ENCODE measurements at regions not wholly inside any gene's neighbourhood (a gene's known extent, or its start where the extent isn't known, plus 50 kb on each side); places are given as distances from the start of the nearest gene placed in this dataset.

DNA sequence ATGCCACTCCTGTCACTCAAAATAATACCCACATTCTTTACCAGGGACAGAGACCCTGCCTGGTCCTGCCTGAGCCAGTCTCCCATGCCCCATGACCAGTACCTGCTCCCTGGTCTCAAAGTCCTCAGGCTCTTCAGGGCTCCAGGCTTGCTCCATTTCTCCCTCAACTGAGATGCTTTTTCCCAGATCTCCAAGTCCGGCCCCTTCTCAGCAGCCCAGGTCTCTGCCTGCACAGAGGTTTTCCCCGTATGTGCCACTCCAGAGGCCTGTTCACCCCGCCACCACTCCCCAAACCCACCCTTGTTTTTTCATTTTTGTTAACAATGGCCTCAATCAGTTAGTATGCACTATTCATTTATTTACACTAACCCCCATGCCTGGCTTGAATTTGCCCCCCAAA lies 499.5 kb upstream of the MYT1L start:
- DNase-seq (ENCODE audit: low read depth), result no peak

DNA sequence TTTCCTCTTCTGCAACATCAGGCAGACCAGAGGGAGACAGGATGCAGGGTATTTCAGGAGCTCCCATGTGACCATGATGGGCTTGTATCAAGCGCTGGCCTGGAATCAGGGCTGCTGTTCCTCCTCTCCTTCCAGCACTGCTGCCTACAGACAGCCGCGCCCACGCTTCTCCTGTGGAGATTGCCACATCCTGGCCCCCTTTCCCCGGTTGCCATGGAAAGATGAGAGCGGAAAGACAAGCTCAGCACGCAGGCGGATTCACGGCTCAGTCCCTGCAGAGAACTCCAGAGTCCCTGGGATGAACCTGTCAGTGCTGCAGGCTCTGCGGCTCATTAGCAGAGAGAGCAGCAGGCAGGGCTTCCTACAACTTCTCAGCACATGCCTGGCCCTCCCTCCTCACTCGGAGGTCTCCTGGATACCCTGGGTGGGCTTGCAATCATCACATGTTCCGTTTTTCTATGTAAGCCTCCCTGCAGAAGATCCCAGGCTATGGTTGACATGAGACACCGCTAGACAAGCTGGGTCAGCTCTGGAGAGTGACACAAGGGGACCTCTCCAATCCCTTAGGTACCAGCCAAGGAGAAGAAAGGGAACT lies 497.8 kb upstream of the MYT1L start:
- DNase-seq (ENCODE audit: low read depth), result peak; percentile 34

DNA sequence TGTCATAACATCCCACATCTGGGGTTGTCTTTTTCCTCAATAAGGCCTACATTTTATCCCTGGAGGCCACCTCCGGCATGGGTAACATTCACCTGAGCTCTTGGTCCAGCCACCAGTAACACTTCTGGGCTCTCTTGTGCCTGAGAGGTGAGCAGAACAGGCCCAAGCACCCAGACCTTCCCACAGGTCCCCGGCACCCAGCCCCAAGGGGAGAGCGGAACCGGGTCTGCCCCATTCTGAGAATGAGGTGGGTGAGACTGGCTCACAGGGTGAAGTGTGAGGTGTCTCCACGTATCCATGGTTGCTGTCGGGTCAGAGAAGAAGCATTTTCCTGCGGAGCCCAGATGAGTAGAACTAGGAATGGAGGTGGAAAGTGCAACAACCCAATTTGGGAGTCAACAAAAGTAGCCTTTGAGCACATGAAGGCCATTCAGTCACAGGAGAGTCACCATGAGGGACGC lies 496.7 kb upstream of the MYT1L start:
- no peak for DNase-seq (ENCODE audit: low read depth)

DNA sequence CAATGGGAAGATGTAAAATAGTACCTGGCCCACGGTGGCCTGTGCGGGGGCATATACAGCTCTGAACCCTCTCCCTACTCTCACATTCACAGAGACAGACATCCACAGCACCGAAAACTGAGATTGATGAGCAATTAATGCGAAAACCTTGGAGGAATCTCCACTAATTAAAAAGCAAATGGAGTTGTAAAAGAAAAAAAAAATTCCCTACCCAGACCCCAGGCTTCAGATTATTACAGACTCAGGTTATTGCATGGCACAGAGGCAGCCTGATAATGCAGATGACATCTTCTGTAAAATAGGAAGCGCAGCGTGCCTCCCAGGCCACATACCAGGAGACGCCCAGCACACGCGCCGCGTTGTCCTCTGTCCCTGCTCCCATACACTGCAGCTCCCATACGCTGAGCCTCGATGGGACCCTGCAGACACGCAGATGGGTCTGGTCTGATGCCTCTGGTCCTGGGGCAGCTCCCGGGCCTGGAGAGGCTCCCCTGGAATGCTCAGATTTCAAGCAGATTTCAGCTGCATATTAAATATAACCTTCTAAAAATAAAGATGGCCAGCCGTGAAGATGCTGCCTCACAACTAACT lies 496.1 kb upstream of the MYT1L start:
- no peak for DNase-seq (ENCODE audit: low read depth)

DNA sequence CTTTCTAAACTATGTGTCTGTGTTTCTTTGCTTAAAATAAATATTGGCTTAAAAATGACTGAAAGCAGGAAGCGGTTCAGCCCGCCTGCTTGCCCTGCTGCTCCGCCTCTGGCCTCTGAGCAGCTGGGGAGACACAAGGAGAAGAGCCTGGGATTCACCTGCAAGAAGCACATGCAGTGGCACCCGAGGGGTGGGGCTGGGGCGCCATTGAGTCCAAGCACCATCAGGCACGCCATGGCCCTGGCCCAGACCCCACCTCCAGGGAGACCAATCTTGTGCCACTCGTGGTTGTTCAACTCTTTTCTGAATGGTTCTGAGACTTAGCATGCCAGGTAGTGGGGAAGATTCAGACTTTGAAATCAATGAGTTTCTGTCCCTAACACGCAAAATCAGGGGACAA lies 495.5 kb upstream of the MYT1L start:
- DNase-seq (ENCODE audit: low read depth), result no peak

DNA sequence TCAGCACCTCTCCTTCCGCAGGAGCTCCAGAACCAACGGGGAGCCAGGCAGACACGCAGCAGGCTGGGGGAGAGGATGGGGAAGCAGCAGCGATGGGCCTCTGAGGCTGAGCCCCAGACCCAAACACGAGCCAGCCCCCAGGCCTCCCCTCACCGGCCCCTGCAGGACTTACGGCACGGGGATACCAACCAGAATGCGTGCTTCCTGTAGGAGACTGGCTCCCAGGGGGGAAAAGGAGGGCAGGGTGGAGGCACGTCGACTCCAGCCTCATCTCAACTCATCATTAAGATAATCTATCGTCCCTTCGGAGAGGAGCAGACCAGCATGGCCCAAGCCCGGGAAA lies 495.1 kb upstream of the MYT1L start:
- no peak for DNase-seq (ENCODE audit: low read depth)

DNA sequence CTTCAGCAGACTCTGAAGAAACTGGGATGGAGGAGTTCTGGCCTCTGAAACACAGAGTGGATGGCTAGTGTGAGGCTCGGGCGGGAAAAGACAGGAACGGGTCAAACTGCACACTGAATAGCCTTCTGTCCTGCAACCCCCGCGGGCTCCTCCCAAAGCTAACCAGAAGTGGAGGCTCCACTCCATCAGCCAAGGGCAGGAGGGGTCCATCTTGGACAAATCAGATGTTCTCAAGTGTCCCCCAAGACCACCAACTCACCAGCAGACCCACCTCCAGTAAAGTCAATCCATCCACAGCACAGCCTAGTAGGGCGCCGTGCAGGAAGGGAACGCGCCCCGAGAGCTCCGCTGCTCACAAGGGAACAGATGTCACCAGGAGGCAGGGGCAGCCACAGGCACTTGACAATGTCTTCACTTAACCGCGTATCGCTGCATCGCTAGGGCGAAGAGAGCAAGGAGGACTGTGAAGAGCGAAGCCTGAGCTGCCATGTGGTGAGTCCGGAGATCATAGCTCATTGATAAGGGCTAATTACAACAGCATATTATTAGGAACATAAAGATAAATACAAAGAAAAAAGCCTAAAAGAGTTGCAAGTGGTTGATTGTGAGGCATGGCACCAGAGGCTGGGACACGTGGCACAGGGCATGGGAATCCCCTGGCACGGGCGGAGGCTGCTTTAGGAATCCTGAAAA lies 494.6 kb upstream of the MYT1L start:
- no peak for DNase-seq (ENCODE audit: low read depth)

DNA sequence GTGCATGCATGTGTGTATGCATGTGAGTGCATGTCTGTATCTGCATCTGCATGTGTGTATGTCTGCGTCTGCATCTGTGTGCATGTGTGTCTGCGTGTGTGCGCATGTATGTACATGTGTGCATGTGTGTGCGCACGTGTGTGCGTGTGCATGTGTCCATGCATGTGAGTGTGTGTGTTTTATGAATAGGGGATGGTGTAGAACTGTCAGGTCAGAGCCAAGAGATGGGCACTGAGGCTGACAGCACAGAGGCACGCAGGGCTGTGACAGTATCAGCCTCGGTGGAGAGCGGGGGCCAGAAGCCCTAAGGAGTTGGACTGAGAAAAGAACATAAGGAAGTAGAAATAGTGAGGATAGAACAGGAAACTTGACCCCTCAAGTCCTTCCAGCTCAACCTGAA lies 494.0 kb upstream of the MYT1L start:
- DNase-seq (ENCODE audit: low read depth), result no peak

DNA sequence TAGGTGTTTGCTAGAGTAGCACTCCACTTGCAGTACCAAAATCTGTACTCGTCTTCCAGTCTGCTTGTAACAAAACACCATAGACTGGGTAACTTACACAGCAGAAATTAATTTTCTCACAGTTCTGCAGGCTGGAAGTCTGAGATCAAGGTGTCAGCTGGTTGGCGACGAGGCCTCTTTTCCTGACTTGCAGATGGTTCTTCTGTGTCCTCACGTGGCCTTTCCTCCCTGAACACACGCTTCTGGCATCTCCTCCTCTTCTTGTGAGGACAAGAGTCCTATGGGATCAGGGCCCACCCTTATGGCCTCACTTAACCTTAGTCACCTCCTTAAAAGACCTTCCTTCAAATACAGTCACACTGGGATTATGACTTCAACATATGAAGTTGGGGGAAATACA lies 493.5 kb upstream of the MYT1L start:
- no peak for DNase-seq (ENCODE audit: low read depth)

DNA sequence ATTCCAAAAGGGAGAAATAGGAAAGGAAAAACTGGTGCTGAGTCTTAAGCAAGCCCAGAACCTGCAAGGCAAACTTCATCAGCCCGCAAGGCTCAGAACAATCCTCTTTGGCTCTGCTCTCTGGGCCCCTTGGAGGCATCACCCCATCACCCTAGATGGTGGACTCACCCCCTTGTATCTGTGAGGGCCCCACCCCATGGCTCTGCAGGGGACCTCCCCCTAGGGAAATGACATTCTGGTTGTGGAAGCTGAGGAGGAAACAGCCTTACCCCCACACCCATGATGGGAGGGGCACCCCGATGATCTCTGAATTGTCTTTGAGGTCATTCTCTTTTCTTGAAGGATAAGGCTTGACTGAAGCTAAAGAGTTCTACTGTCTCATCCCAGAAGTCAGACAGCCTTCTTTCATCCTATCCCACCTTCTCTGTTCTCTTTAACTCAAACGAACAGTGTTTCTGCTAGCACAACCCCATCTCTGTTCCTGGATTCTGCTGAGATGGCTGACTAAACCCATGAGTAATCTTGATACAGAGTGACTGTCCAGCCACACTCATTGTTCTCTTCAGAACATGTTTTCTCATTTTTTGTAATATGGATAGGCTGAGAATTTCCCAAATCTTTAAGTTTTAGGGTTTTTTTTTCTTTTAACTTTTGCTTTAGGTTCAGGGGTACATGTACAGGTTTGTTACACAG lies 492.1 kb upstream of the MYT1L start:
- DNase-seq (ENCODE audit: low read depth), result no peak

DNA sequence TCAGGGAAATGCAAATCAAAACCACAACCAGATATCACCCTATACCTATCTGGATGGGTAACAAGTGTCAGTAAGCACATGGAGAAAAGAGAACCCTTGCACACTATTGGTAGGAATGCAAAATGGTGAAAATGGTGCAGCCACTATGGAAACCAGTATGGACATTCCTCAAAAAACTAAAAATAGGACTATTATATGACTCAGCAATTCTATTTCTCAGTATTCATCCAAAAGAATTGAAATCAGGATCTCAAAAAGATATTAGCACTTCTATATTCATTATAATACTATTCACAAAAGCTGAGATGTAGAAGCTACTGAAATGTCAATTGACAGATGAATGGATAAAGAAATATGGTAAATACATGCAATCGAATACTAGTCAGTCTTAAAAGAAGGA lies 491.1 kb upstream of the MYT1L start:
- DNase-seq (ENCODE audit: low read depth), result no peak

DNA sequence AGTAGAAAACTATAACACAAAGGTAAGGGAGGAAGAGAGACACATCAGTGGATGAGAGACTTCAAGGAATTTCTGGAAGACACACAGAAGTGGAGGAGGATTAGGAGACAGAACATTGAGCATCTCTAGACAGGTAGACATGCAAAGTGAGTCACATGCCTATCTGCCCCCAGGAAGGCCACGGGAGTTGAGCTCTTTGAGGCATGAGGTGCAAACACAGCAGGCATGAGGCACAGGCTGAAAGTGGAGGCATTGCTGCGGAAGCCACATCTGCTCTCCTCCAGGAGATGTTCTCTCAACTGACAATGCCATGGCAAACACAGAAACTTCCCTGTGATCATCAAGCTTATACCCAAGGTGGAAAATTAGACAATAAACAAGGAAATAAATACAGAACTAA lies 481.6 kb upstream of the MYT1L start:
- no peak for DNase-seq (ENCODE audit: low read depth)

DNA sequence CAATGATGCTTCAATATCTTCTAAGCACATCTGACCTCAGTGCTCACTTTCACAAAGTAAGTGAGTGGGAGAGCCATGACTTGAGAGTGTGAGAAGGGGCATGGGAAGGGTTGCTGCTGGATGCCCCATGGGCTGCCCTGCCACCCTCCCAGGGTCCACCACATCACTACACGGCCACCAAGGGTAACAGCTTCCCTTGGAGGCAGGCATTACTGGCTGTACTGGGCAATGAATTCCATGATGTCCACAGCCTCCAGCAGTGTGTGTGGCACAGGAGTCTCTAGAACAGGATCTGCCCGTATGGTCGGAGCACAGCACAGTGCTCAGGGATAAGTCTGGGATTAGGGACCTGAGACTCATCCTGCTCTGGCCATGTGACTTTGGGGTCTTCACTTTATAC lies 481.0 kb upstream of the MYT1L start:
- DNase-seq (ENCODE audit: low read depth), result no peak

DNA sequence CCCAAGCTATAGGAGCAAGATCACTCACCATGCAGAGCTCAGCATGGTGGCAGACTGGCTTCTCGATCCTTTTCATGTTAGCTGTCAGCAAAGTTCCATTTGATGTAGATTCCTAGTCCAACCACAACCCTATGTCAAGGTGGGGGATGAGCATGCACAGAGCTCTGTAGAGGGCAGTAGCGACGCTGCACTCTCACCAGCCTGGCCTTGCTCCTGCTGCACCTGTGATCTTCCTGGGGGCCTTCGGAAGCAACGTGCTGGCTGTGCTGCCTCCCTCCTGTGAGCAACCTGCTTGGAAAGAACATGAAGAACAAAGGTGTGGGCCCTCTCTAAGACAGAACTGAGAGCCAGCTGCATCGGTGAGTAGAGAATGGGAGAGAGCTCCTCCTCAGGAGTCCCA lies 479.4 kb upstream of the MYT1L start:
- DNase-seq (ENCODE audit: low read depth), result no peak

DNA sequence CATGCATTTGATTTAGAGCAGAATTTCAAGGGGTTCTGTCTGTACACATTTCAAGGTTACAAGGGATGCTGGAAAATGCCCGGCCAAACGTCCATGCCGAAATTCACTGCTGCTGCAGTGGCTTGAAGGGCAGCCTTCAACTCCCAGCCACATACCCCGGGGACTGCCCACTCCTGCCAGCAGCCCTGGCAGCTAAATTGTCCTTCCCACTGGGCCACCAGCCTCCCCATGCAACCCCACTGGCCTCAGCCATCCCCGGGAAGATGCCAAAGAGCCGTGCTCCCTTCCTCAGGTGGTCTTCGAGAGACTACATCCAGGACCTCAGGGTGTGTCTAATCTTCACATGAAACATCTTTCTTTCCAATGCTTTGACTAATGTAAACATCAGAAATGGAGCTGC lies 478.7 kb upstream of the MYT1L start:
- DNase-seq (ENCODE audit: low read depth), result no peak

DNA sequence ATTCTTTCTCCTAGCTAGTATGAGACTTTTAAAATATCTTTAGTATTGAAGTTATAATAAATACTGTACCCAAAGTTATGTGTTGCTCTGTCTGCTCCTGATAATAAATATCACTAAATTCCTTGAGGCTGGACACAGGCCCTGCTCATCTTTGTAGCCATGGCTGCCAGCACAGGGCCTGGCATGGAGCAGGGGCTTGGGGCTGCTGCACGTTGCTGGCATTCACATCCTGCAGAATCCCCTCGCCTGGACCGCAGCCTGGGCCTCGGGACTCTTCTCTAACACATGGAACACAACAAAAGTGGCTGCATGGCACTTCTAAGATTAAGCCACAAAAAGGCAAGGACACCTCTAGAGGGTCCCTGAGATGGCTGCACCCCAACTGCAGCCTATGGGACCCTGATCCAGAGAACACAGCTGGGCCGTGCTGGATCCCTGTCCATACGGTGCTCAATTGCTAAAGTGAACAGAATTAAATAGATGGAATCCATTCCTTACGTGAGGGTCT lies 477.5 kb upstream of the MYT1L start:
- DNase-seq (ENCODE audit: low read depth), result no peak

DNA sequence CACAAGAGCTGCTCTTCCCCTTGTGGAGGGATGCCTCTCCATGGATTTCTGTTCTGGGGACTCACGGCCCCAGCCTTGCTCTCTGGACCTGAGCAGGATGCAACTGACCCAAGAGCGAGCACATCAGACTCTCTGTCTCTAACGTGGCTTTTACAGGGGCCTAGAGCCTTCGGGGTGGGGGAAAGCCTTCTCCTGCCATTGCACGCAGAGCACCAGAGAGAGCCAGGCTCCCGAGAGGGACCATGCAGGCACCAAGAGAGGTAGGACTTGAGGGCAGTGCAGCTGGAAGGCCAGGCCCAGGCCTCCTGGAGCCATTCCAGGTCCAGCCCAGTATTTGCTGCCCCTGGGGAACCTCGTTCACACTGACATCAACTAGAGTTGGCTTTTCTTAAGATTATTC lies 475.6 kb upstream of the MYT1L start:
- no peak for DNase-seq (ENCODE audit: low read depth)

DNA sequence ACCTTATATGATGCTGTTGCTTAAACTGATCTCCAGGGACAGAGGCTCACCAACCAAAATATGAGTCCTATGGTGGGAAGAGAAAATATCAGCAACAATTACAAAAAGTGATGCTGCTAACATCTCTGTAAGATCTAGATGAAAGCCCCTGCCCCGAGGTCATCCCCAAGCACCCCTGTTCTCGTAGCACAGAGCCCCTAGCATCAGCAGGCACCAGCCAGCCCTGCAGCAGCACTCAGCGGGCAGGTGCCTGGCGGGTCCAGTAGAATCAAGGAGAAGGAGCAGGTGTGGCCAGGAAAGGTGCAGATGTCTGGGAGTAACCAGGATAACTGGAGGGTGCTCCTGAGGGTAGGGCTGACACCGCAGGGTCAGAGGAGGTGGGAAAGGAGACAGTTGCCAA lies 474.2 kb upstream of the MYT1L start:
- no peak for DNase-seq (ENCODE audit: low read depth)

DNA sequence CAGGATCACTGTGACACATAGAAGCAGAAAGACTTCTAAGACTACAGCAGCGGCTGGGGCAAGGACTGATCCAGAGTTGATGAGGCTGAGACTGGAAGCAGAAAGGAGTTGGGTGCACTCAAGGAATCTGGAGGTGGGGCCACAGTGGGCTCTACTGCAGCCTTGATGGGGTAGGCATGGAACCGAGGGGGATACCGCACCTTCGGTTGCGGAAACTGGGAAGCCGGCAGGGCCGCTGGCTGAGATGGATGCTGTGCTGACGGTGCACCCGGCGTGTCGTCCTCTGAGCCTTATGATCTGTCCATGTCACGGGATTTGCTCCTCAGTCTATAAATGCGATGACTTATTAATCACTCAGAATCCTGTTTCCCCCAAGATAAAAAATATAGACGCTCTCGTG lies 473.5 kb upstream of the MYT1L start:
- no peak for DNase-seq (ENCODE audit: low read depth)

DNA sequence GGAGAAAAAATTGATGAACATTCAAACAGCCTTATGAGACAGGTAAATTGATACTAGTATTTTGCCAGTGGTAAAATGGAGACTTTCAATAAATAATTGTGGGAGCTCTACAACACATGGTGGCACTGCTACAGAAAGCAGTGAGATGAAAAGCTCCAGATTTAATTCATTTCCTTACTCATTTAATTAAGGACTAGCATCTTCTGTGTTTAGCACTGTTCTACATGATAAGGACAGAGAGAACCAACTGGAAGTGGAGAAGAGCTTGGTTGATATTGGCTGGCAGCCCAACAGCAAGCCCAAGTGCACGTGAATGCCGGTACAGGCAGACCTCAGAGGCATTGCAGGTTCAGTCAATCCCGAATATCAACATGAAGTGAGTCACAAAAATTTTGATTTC lies 470.4 kb upstream of the MYT1L start:
- no peak for DNase-seq (ENCODE audit: low read depth)

DNA sequence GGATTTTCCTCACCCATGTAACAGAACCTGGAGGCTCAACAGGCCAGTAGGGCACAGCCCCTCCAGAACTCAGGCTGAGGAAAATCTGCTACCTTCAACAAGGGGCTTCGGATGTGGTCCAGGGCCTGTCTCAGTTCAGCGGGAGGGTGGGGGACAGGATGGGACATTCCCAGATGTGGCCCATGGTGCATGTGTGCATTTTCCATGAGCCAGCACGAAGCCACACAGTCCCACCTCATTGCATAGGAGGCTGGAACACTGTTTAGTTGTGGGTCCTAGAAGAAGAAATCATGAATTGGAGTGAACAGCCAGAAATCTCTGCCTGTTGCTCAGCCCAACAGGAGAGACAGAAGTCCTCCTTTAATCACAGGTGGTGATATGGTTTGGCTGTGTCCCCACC lies 469.6 kb upstream of the MYT1L start:
- DNase-seq (ENCODE audit: low read depth), result no peak

DNA sequence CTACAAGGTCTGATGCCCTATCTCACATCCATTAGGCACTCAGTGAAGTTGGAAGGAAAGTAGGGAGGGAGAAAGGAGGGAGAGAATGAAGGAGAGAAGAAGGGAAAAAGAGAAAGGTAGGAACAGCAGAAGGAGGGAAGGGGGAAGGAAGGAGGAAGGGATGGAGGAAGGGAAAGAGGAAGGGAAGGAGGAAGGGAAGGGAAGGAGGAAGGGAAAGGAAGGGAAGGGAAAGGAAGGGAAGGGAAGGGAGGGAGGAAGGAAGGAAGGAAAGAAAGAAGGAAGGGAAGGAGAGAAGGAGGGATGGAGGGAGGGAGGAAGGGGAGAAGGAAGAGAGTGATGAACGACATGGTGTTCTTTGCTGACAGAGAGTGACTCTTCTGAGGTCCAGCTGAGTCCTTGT lies 468.9 kb upstream of the MYT1L start:
- no peak for DNase-seq (ENCODE audit: low read depth)

DNA sequence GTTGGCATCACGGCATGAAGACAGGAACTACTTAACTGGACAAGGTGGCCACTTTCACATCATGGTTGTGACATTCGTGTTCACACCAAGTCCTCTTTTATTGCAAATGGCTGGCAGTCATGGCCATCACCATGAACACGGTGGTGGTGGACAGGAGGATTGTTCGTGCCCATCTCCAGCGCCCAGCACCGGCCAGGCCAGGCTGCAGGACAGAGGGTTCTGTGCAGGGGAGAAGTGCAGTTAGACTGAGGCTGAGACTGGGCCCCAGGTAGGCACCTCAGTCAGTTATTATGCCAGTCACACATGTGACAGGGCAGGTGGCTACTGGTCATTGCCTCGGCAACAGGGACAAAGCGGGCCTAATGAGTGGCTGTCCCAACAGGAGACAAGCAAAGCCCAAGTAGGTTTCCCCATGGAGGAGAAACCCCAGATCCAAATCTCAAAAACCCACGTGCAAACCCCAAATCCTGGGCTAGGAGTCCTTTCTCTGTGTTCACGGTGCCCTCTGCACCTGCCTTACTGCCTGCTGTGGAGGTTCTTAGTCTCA lies 468.1 kb upstream of the MYT1L start:
- no peak for DNase-seq (ENCODE audit: low read depth)
